ENCODE measurements at regions not wholly inside any gene's neighbourhood (a gene's known extent, or its start where the extent isn't known, plus 50 kb on each side); places are given as distances from the start of the nearest gene placed in this dataset.

DNA sequence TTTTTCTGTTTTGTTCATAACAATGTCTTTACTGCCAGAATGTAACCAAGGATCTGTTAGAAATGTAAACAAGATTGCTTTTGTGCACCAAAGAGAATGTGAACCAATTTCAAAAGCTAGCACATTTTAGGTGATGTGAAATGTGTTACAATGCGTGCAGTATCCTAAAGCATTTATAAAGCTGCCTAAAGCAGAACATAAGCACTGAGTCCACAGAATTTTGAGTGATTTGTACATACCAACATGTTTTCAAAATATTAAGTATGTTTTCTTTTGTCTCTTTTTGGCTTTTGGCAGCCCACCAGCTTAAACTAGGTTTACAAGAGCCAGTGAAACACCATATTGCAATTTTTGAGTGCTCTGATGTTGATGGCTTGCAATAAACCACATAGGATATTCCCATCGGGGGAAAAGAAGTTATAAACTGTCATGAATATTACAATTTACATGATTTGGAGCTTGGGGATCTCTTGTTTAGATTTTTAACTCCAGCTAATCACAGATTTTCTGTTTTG lies 364.0 kb downstream of the ZIC1 start:
- no peak for DNase-seq (ENCODE audit: insufficient read length)
- TF ChIP-seq POLR2A (IDR thresholded peaks at IDR 0.05; ENCODE audit: low read depth, low read length) (no peak), POLR2AphosphoS5 (IDR thresholded peaks at IDR 0.05; ENCODE audit: low read depth, low read length) (no peak), TAF1 (IDR thresholded peaks at IDR 0.05; ENCODE audit: borderline replicate concordance, low read depth, low read length) (no peak)
- no peak for FAIRE-seq

DNA sequence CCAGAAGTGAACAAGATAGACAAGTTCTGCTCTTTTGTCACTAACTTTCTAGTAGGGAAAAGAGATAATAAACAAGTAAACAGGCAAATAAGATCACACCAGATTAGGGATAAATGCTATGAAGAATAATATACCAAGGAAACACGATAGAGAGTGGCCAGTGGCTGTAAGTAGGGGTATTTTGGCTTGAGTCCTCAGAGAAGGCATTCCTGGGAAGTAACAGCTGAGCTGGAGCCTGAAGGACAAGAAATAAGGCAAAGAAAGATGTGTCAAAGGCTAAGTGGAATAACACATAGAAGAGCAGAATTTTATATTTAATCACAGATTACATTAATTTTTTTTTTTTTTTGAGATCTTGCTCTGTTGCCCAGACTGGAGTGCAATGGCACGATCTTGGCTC lies 366.2 kb downstream of the ZIC1 start:
- no peak for FAIRE-seq
- DNase-seq (ENCODE audit: insufficient read length): no peak
- TF ChIP-seq TAF1 (IDR thresholded peaks at IDR 0.05; ENCODE audit: borderline replicate concordance, low read depth, low read length): no peak
- TF ChIP-seq POLR2AphosphoS5 (IDR thresholded peaks at IDR 0.05; ENCODE audit: low read depth, low read length): no peak
- no peak for TF ChIP-seq POLR2A (IDR thresholded peaks at IDR 0.05; ENCODE audit: low read depth, low read length)

DNA sequence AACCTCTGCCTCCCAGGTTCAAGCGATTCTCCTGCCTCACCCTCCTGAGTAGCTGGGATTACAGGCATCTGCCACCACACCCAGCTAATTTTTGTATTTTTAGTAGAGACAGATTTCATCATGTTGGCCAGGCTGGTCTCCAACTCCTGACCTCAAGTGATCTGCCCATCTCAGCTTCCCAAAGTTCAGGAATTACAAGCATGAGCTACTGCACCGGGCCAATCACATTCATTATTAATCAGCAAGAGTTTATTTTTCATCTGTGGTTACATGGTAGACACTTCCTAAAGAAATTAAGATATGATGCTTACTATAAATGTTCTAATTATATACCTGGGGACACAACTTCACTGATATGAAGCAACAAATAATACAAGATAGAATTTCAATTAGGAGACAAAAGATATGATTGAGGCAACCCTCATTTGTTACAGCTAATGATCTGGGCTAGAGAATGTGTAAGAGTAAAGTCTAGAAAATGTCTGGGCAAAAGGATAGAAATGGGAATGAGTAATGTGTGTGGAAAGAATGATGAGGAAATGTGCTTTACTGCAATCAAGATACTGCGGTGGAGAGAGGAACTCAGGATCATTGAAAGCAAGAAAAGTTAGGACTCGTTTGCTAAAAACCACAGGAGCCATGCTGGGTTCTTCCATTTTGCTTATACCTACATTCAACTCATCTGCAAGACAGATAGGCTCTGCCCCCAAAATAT lies 366.8 kb downstream of the ZIC1 start:
- TF ChIP-seq TAF1 (IDR thresholded peaks at IDR 0.05; ENCODE audit: borderline replicate concordance, low read depth, low read length): no peak
- TF ChIP-seq POLR2A (IDR thresholded peaks at IDR 0.05; ENCODE audit: low read depth, low read length): no peak
- no peak for TF ChIP-seq POLR2AphosphoS5 (IDR thresholded peaks at IDR 0.05; ENCODE audit: low read depth, low read length)
- DNase-seq (ENCODE audit: insufficient read length) (no peak), FAIRE-seq (no peak)

DNA sequence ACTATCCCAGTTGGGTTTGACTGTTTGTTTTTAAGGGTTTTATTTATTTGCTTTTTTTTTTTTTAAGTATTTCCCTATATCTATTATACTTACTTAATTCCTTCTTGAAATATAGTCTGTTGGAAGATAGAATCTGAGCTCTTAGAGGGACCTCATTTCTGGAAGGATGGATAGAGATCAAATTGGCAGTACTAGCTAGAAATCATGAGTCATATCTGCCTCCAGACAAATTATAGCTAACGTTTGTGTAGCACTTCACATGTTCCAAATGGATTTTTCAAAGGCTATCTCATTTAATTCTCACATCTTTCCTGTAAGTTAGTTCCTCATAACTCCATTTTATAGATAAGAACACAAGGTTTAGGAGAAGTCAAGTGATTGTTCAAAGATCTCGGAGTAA lies 384.7 kb downstream of the ZIC1 start:
- no peak for TF ChIP-seq POLR2A (IDR thresholded peaks at IDR 0.05; ENCODE audit: low read depth, low read length)
- TF ChIP-seq TAF1 (IDR thresholded peaks at IDR 0.05; ENCODE audit: borderline replicate concordance, low read depth, low read length): no peak
- TF ChIP-seq POLR2AphosphoS5 (IDR thresholded peaks at IDR 0.05; ENCODE audit: low read depth, low read length): no peak
- DNase-seq (ENCODE audit: insufficient read length) (no peak), FAIRE-seq (no peak)

DNA sequence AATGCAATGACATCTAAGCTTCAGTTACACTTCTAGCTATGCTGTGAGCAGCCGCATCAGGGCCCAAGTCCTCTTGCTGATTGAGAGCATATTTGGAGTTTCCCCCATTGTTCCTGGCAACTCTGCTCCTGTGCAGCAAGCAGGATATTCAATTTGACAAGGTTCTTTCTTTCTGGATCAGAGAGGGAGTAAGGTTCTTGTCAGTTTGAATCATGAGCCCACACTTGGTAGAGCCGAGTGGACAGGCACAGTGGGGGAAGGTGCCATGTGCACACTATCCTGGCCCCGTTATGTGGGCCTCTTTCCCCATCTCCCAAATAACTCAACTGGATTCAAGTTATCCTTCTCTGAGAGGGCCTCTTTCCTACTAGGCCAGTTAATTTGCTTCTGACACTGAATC lies 385.4 kb downstream of the ZIC1 start:
- TF ChIP-seq TAF1 (IDR thresholded peaks at IDR 0.05; ENCODE audit: borderline replicate concordance, low read depth, low read length) (no peak), POLR2A (IDR thresholded peaks at IDR 0.05; ENCODE audit: low read depth, low read length) (no peak), POLR2AphosphoS5 (IDR thresholded peaks at IDR 0.05; ENCODE audit: low read depth, low read length) (no peak)
- no peak for FAIRE-seq

DNA sequence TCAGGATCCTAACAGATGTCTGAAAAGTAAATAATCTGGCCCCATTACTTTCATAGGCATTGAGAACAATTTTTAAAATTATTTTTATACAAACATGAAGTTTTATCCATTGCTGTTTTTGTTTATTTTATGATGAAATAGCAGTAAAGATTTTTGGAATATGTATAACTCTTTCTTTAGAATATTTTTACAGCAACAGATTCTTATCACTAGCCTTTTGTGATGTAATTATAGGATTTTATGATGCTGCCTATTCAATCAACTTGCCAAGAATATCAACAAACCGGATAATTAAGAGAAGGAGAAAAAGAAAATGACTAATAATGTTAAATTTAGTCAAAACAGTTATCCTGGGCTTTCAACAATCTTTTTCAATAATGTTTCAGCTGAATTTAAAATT lies 386.3 kb downstream of the ZIC1 start:
- DNase-seq (ENCODE audit: insufficient read length): no peak
- no peak for TF ChIP-seq TAF1 (IDR thresholded peaks at IDR 0.05; ENCODE audit: borderline replicate concordance, low read depth, low read length)
- no peak for TF ChIP-seq POLR2A (IDR thresholded peaks at IDR 0.05; ENCODE audit: low read depth, low read length)
- no peak for TF ChIP-seq POLR2AphosphoS5 (IDR thresholded peaks at IDR 0.05; ENCODE audit: low read depth, low read length)
- no peak for FAIRE-seq

More for the DNA sequence above, 385.4 kb downstream of the ZIC1 start:
- no peak for DNase-seq (ENCODE audit: insufficient read length)

DNA sequence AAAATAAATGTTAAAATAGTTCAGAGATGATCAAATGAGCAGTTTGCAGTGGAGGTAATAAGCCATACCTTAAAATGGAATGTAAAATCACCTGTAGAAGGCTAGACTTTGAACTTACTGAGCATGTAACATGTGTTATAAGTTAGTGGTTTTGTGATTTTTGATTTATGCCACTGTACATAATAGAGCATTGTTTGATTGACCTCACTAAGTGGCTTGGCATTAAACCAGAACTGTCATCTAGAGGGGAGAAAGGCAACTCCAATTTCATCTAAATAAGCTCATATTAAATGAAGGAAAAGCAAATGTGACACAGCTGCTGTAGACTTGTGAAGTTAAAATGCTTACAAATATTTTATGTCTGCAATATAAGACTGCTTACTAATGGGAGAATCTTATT lies 387.9 kb downstream of the ZIC1 start:
- FAIRE-seq (no peak), DNase-seq (ENCODE audit: insufficient read length) (no peak)
- TF ChIP-seq POLR2AphosphoS5 (IDR thresholded peaks at IDR 0.05; ENCODE audit: low read depth, low read length): no peak
- TF ChIP-seq TAF1 (IDR thresholded peaks at IDR 0.05; ENCODE audit: borderline replicate concordance, low read depth, low read length): no peak
- no peak for TF ChIP-seq POLR2A (IDR thresholded peaks at IDR 0.05; ENCODE audit: low read depth, low read length)

DNA sequence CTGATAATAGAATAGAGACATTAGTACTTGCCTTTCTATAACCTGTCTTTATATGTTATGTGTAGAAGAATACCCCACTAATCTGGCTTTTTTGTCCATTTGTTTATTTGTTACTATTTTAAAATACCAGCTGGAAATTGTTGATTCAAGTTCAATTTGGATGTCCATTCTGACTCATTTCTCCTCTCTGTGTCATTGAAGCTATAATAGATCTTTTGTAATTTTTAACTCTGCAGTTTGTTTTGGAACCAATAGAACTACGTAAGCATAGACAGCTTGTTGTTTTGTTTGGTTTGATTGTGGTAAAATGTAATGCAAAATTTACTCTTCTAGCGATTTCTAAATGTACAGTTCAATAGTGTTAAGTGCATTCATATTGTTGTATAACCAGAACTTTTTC lies 390.4 kb downstream of the ZIC1 start:
- FAIRE-seq: no peak
- TF ChIP-seq TAF1 (IDR thresholded peaks at IDR 0.05; ENCODE audit: borderline replicate concordance, low read depth, low read length) (no peak), POLR2A (IDR thresholded peaks at IDR 0.05; ENCODE audit: low read depth, low read length) (no peak), POLR2AphosphoS5 (IDR thresholded peaks at IDR 0.05; ENCODE audit: low read depth, low read length) (no peak)
- DNase-seq (ENCODE audit: insufficient read length): no peak

DNA sequence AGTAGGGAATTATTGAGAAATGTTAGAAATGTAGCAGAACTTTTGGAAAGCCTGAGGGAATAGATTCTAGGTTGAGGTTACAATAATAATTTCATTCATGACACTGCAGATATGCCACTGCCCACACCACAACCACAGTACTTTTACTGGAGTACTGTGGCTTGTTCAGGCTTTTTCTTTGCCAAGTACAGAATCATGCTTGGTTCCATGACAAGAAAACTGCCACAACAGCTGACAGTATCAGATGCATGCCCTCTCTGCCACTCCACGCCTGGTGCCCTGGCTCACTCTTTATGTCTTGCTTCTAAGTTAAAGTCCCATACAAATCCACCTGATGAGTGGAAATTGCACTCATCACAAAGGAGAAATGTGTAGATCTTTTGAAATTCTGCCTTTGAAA lies 398.6 kb downstream of the ZIC1 start:
- no peak for TF ChIP-seq POLR2A (IDR thresholded peaks at IDR 0.05; ENCODE audit: low read depth, low read length)
- no peak for TF ChIP-seq POLR2AphosphoS5 (IDR thresholded peaks at IDR 0.05; ENCODE audit: low read depth, low read length)
- TF ChIP-seq TAF1 (IDR thresholded peaks at IDR 0.05; ENCODE audit: borderline replicate concordance, low read depth, low read length): no peak
- FAIRE-seq (no peak), DNase-seq (ENCODE audit: insufficient read length) (no peak)

DNA sequence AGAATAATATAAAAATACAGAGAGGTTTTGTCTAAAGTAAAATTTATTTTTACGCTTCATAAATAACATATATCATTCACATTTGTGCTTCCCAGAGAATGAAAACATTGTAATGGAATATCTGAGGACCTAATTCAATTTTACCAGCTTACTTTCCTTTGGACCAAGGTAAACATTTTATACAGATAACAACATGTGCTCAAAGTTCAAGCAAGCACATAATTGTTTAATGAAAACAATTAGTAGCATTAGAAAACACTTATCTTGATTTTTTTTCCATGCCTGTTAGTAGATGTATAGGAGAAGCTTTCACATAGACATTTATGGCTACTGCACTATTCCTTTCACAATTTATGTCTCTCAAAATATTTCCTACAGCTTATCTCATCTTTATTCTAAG lies 400.0 kb downstream of the ZIC1 start:
- no peak for FAIRE-seq
- TF ChIP-seq POLR2A (IDR thresholded peaks at IDR 0.05; ENCODE audit: low read depth, low read length) (no peak), POLR2AphosphoS5 (IDR thresholded peaks at IDR 0.05; ENCODE audit: low read depth, low read length) (no peak), TAF1 (IDR thresholded peaks at IDR 0.05; ENCODE audit: borderline replicate concordance, low read depth, low read length) (no peak)
- no peak for DNase-seq (ENCODE audit: insufficient read length)

DNA sequence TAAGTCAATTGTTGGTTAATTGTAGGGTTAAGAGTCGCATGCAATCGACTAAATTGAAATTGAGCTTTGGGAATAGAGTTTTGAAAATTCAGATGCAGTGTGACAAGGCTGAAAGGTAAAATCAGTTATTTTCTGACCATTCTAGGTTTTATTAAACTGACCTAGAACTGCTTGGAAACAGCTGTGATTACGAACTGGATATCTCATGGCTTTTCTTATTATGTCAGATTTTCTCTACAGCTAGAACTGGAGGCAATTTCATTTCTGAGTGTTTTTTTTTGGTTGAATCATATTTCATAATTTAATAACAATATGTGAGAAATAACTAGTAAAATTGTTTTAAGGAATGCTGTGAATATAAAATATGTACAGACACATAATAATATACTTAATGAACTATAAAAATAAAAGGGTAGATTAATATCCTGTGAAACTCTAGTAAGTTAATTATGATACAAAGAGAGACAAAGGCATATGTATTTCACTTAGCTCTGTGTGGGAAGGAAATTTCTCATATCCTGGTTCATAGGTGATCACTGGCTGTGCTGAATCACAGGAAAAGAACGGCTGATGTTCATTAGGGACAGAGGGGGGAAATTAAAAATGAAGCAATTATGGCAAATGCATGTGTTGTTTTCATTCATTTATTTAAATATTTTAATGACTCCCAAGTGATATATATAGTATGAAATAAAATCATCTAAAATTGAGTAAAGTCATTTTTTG lies 403.2 kb downstream of the ZIC1 start:
- TF ChIP-seq POLR2AphosphoS5 (IDR thresholded peaks at IDR 0.05; ENCODE audit: low read depth, low read length) (no peak), POLR2A (IDR thresholded peaks at IDR 0.05; ENCODE audit: low read depth, low read length) (no peak), TAF1 (IDR thresholded peaks at IDR 0.05; ENCODE audit: borderline replicate concordance, low read depth, low read length) (no peak)
- no peak for DNase-seq (ENCODE audit: insufficient read length)
- FAIRE-seq: no peak

DNA sequence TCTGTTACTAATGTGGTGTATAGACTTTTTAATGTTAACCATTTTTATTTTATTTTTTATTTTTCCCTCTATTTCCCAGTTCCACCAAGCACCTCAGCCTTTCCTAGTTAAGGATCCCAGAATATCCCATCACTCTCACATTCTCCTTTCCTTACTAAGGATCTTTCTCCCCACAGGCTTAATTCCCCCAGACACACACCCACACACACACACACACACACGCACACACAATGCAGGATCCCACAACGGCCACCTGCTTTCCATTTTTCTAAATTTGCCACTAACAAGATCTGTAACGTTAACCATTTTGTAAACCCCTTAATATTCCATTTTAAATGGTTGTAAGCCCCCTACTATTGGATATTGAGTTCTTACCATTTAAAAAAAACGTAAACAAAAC lies 404.1 kb downstream of the ZIC1 start:
- FAIRE-seq: no peak
- TF ChIP-seq POLR2A (IDR thresholded peaks at IDR 0.05; ENCODE audit: low read depth, low read length) (no peak), POLR2AphosphoS5 (IDR thresholded peaks at IDR 0.05; ENCODE audit: low read depth, low read length) (no peak), TAF1 (IDR thresholded peaks at IDR 0.05; ENCODE audit: borderline replicate concordance, low read depth, low read length) (no peak)

More for the DNA sequence above, 404.1 kb downstream of the ZIC1 start:
- DNase-seq (ENCODE audit: insufficient read length): no peak
